GM03348 (cell line): ENCODE measurements at regions not wholly inside any gene's neighbourhood (a gene's known extent, or its start where the extent isn't known, plus 50 kb on each side); places are given as distances from the start of the nearest gene placed in this dataset.
A peak's percentile ranks its signal among the peaks of the same experiment; 100 is the strongest.

Experiments used
- DNase-seq: peaks from one replicate; pipeline ENCODE4 v3.0.0; 2012; ENCODE audit warnings: low spot score

GRCh38 chr7:135731-136645, 56.4 kb upstream of the FAM20C start:
- DNase-seq: no peak

DNA sequence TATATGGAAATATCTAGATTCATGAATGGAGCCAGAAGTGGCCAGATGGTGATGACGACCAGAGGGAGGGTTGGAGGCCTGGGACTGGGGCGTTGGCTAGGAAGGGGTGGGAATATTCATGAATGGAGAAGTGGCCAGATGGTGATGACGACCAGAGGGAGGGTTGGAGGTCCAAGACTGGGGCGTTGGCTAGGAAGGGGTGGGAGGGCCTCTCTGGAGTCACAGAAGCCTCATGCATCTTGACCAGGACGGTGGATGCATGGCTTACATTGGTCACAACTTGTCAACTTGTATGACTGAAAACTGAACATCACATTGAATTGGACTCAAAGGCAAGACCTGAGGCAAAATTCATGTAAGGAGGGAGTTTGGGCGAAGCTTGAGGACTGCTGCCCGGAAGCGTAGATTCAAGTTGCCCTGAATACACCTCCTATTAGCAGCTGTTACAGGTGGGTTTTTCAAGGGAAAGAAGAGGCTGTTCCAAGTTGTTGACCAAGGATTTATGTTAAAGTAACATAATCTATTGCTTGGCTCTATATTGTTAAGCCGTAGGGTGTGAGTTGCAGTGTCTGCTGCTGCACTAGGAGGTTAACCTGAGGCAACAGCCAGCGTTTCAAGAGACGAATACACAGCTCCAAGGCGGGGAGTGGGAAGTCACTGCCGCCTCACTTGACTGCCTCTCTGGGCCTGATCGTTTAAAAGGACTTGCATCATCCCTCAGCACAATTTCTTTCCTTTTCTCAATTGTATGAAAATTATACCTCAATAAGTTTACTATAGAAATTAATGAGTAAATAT, 55.1 kb upstream of the FAM20C start:
- no peak for DNase-seq

- no peak for DNase-seq
These were observed 53.2 kb upstream of the FAM20C start for GRCh38 chr7:139131-139530.

GRCh38 chr7:139561-140243, 52.7 kb upstream of the FAM20C start:
- DNase-seq: no peak

DNA sequence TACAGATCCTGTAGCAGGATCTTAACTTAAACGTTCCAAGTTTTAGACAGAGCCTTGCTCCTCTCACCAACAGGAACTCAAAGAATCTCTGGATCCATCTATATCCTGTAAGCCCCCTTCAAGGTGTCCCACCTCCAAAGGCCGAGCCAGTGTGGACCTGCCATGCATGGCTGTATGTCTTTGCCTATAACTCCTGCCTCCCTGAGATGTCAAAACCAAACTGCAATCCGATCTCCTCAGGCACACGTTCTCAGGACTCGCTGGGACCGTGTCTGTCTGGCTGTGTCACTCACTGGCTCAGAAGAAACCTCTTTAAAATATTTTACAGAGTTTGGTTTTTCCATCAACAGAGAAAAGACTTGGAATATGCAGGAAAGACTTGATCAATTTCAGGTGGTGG, 51.4 kb upstream of the FAM20C start:
- DNase-seq: no peak

DNA sequence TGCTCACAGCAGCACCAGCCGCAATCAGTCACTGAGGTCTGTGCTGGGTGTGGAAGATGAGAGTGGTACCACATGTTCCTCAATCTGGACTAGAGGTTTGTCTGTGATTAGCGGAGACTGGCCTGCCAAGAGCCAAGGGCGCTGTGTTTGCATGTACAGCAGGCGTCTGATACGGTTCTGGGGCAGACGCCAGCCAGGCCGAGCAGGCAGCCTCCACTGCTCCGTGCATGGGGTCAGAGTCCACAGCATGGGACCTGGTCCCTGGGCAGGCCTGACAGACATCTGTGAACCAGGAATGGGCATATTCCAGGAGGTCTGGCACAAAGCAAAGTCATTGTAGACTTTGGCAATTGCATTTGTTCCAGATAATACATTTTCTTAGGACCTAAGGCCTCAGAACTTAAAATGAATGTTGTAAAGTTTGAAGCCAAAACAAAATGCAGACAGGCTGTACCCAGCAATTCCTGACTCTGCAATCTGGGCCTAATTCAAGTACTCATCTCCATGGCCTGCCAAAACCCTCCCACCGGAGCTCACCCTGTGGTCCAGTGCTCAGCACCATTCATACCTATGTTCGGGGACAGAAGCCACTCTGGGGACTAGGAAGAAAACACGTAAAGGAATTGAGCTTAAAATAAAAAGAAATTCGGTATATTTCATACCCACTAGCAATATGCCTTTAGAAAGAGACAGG, 50.0 kb upstream of the FAM20C start:
- peak; percentile 29 for DNase-seq
